Gastrocnemius medialis (tissue), 4 donors: ENCODE measurements at regions not wholly inside any gene's neighbourhood (a gene's known extent, or its start where the extent isn't known, plus 50 kb on each side); places are given as distances from the start of the nearest gene placed in this dataset.

ENCODE experiments used
- CTCF ChIP-seq, 5 experiments: fragments of 450-650 bp in 3 of 5; fragments of 200-600 bp in 2 of 5; sonication (generic) in 2 of 5; IDR thresholded peaks in 4 of 5; conservative IDR thresholded peaks in 1 of 5; 1 replicate in 4 of 5; 2 replicates in 1 of 5; pipeline ENCODE4 v1.5.1; 2016 to 2019; ENCODE audit warnings: antibody characterized with exemption in 5 of 5, mild to moderate bottlenecking in 3 of 5, moderate library complexity in 3 of 5
- POLR2A ChIP-seq, 2 donors: fragments of 450-650 bp; IDR thresholded peaks; one replicate each; pipeline ENCODE4 v1.6.1; 2017; ENCODE audit warnings: antibody characterized with exemption in 2 of 2, mild to moderate bottlenecking in 2 of 2, moderate library complexity in 2 of 2

DNA sequence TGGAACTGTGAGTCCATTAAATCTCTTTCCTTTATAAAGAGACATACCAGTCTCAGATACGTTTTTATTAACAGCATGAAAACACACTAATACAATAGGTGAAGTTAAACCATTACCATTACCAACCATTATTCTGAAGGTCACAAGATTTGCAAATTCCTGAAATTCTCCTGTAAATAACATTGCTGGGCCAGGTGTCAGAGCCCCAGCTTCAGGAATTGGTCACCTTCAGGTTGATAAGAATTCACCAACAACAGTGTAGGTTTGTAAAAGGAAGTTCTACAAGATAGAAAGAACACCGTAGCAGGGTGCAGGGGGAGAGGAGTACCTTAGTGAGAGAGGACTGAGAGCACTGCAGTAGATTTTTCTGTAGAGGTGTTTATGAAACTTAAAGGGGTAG is 644.3 kb downstream of the CDY2B start:
- no peak for TF ChIP-seq CTCF (IDR thresholded peaks at IDR 0.05 in 4 of 5, conservative IDR thresholded peaks at IDR 0.05 in 1 of 5)
- TF ChIP-seq POLR2A (IDR thresholded peaks at IDR 0.05) = no peak
